HG03565 (cell line): ENCODE measurements at regions not wholly inside any gene's neighbourhood (a gene's known extent, or its start where the extent isn't known, plus 50 kb on each side); places are given as distances from the start of the nearest gene placed in this dataset.

Experiments used
- ATAC-seq: cut with Tn5 transposase; IDR thresholded peaks from one replicate; pipeline ENCODE4 v1.9.1; 2021; ENCODE audit warnings: mild to moderate bottlenecking, moderate library complexity; ENCODE audit not compliant: unreplicated experiment

DNA sequence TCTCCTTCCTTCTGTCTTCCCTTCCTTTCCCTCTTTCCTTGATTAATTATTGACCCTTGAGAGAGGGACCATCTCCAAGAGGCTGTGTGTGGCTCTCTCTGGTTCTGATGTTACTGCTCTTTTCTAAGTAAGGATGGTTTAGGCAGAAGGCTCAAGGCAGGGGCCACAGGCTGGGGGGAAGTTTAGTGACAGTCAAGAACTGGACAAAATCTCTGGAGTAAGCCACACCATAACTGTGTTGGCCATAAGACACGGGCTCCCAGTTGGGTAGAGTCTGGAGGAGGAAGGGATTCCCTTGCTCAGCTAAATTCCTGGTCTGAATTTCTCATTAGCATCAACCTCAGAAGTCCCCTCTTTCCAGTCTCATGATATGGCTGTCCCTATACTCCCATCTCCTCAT lies 74.7 kb downstream of the BUD13 start:
- no peak for ATAC-seq

DNA sequence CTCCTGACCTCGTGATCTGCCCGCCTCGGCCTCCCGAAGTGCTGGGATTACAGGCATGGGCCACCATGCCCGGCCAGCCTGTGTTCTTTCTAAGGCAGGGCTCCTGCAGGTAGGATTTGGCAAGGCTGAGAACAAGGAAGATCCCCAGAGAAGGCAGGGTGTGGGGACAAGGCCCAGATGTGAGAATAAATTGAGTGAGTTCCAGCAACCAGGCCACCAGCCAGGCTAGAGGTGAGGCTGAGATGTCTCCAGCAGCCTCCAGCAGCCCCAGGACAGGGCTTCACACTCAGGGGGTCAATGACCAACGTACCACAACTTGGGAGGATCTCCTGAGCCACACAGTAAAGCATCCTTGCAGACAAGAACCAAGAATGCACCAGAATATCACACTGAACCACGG lies 75.1 kb downstream of the BUD13 start:
- ATAC-seq, result no peak

DNA sequence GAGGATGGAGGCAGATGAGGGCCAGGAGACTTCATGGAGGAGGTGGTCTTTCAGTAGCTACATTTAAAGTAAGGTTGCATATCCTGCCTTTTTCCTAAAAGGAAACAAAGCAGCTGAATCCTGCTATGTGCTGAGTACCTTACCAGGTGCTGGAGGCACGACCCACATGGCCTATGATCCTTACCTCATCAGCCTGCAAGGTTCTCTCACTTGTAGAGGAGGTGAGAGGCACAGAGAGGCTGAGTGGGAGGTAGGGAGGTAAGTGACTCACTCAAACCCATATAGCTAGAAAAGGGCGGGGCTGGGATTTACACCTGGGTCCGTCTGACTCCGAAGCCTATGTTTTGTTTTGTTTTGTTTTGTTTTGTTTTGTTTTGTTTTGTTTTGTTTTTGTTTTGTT lies 75.8 kb downstream of the BUD13 start:
- ATAC-seq, result no peak

DNA sequence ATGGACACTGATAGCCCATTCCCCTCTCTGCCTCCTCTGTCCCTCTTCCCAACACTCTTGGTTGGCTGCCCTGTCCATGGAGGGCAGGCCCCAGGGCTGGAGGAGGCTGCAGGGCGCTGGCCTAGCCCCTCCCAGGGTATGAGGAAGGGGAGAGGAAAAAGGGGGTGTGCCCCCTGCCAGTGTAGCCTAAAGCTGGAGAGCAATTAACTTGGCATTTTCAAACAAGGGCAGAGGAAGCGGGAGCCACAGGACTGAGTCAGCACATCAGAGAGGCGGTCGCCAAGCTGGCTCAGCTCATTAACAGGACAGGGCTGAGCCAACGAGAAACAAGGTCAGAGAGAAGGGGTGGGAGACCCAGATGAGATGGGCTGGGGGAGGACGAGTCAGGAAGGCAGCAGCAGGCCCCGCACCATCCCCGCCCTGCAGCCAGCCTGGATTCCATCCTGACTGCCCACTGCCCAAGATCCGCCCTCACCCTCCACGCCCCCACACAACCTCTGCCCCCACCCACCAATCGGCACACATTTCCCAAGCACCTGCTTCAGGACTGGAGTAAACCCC lies 76.3 kb downstream of the BUD13 start:
- ATAC-seq, result no peak

DNA sequence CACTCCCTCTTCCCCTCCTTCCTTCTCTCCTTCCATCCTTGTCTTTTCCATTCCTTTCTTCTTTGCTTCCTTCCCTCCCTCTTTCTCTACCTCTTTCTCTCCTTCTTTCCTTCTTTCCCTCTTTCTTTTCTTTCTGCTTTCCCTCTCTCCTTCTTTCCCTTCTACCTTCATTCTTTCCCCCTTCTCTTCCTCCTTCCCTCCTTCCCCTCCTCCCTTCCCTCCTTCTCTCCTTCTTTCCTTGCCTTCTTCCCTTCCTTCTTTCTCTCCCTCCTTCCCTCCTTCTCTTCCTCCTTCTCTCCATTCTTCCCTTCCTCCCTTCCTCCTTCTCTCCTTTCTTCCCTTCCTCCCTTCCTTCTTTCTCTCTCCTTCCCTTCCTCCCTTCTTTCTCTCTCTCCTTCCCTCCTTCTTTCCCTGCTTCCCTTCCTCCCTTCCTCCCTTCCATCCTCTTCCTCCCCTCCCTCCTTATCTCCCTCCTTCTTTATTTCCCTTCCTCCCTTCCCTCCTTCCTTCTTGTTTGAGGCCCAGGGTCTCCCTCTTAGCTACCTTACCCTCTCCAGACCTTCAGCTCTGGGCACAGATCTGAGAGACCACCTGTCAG lies 77.0 kb downstream of the BUD13 start:
- ATAC-seq, result no peak

DNA sequence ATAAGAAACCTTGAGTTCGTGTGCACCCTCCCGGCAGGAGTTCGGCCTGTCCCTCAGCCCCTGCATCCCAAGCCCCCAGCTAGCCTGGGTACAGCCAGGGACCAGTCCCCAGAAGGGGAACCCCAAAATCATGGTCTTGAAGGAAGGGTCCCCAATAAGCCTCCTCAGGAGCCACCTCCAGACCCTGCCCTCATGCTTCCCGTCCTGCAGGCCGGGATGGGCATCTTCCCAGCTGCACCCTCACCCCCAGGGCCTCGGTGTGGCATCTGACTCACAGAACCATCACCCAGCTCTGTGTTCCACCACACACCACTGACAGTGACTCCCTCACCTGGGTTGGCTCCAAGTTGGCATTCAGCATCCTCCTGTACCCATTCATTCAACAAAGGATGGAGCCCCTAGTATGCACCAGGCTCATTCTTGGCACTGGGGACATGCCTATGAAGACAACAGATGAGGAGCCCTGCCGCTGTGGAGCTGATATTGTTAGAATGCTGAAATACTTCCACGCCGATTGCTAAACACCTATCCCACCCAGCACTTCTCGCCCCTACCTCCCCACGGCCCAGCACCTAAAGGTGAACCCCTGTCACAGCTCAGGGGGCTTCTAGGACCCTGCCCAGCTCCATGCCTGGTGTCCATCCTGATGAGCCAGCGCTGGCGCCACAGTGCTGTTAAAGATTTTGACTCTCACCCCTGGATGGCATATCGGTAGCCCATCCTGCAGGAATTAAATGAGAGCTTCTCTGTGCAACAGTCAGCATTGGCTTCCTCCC lies 77.8 kb downstream of the BUD13 start:
- no peak for ATAC-seq

DNA sequence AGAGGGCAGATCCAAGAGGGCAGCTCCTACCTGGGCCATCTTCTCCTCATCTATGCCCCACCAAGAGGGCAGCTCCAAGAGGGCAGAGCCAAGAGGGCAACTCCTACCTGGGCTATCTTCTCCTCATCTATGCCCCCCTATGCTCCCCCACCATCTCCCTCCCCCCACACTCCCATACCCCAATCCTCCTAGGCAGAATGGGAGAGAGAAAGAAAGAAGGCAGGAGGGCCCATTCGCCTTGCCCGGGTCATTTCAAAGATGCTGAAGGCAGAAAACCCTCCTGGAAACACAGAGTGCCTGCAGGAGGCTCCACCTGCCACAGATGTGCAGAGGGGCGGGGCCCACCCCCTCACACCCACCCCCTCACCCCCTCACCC lies 78.5 kb downstream of the BUD13 start:
- no peak for ATAC-seq

DNA sequence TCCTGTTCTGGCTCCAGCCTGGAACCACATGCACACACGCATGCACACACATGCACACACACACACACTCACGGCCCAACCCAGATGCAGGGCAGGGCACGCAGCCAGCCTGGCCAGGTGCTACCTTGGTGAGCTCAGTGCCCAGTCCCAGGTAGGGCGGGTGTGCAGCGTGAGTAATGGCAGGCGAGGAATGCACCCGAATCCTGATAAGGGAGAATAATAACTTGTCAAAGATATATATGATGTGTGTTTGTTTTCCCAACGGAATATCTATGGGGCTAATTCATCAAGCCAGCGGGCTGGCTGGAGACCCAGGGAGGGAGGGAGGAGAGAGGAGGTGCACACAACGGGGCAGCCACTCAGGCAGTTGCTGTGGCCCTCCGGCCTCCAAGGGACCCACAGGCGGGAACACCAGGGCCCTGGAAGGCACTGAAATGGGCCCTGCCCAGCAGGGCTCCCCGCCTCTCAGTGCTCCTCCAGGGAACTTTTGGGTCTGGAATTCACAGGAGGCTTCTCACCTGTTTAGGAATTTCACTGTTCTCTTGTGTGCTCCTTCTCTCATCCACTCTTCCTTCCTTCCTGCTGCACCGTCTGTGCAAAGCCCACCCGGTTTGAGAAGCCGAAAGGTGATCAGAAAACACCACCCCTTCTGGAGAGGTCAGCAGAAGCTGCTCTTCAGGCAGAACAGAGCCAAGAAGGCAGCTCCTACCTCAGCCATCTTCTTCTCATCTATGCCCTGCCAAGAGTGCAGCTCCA lies 79.0 kb downstream of the BUD13 start:
- ATAC-seq, result no peak

DNA sequence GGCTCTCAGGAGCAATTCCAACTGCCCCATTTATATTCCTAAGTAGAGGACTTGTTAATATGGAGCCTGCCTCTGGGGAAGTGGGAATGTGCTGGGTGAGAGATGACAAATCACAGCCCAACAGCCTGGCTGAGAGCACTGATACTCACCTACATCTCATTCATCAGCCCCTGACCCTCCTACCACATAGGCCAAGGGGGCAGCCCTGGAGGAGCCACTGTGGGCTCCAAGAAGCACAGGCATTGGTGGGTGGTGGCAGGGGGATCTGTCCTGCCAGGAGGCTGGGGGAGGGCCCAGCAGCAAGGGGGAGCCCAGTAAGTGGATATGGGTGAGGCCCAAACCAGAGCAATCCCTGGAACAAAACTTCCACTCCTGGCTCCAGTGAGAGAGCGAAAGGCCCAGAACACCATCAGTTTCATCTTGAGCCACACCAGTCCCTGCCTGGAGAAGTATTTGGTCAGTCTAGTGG lies 79.7 kb downstream of the BUD13 start:
- ATAC-seq, result no peak

DNA sequence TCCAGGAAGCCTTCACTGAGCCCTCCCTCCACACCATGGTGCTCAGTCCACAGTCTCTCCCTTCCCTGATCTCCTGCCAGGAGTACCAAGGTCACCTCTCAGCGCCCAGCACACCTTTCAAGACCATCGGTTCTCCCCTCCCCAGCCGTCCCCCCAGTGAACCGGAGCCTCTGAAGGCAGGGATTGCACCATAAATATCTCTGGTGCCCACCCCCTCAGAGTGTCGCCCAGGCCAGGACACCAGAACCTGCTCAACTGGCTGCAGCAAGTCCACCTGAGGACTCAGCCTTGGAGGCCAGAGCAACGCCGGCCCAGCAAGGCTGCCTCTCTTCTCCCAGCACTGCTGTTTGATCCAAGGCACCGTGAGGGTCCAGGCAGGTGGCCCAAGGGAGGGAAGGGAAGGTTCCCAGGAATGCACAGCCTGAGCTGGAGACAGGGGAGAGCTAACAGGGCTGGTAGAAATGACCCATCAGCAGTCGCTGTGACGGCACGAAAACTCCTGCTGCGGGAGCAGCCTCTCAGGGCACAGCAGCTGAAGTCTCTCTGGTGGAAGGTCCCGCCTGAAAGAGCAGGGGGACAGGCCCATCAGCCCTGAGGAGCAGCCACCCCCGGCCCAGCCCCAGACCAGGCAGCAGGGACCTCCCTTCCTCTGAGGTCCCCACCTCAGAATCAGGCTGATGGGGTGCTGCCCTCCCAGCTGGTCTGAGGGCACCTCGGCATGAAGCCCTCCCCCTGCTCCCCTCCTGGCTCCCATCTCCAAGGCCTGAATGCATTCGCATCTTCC lies 80.3 kb downstream of the BUD13 start:
- no peak for ATAC-seq

DNA sequence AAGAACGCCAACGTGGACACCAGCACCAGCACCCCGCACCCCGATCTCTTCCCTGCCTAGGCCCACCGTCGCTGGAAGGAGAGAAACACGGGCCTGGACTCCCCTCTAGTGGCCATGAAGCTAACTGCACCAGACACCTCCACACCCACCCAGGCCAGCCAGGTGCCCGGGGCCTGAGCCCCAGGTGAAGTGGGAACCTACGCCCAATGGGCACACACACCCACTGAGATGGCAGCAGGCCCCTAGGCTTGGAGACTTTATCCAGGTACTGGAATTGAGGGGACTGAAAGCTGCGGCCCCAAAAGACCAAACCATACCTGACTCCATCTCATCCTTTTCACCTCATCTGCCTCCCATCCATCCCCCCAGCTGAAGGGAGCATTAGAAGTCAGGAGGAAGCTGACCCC lies 81.0 kb downstream of the BUD13 start:
- no peak for ATAC-seq

DNA sequence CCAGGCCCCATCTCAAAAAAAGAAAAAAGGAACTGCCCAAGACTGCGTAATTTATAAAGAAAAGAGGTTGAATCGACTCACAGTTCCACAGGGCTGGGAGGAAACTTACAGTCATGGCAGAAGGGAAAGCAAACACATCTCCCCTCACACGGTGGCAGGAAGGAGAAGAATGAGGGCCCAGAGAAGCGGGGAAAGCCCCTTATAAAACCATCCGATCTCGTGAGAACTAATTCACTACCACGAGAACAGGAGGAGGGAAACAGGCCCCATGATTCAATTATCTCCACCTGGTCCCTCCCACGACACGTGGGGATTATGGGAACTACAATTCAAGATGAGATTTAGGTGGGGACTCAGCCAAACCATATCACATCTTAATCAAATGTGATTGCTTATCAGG lies 82.2 kb downstream of the BUD13 start:
- ATAC-seq, result no peak

DNA sequence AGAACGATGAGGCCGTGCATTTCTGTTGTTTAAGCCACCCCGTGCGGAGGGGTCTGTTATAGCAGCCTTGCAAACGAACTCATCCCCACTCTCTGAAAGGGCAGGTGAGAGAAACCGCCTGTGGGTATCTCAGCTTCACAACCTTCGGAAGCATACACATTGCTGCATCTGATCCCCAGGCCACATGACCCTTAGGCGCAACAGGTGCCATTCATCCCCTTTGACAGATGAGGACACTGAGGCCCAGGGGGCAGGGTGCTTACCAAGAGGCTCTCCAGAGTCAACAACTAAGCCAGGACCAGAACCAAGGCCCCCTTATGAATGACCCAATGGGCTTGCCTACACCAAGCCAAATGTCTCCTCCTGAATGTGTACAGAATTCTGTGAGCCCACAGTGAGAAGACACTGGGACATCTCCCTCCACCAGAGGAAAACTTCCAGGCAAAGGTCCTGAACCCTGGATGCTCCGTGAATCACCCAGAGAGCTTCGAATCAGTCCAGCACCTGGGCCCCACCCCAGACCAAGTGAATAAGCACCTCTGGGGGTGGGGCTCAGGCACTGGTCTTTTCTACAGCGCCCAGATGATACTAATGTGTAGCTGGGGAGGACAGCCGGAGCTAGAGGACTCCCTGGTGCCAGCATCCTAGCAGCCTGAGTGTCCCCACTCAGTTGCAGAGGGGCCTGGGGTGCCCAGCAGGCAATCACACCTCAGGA lies 83.2 kb downstream of the BUD13 start:
- no peak for ATAC-seq

DNA sequence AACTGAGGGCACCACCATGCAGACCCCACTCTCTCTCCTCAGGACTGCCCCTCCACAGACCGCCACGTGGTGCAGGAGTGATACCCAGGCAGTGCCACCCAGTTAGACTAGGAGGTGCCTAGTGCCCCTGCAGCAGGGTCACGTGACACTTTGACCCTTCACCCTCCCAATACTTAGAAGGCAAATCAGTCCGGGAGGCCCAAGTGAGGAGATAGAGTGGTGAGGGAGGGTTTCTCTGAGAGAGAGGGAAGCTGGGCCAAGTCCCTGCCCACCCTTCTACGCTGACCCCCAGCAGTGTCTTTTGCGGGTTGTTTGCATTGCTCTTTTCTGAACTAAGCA lies 84.6 kb downstream of the BUD13 start:
- no peak for ATAC-seq

DNA sequence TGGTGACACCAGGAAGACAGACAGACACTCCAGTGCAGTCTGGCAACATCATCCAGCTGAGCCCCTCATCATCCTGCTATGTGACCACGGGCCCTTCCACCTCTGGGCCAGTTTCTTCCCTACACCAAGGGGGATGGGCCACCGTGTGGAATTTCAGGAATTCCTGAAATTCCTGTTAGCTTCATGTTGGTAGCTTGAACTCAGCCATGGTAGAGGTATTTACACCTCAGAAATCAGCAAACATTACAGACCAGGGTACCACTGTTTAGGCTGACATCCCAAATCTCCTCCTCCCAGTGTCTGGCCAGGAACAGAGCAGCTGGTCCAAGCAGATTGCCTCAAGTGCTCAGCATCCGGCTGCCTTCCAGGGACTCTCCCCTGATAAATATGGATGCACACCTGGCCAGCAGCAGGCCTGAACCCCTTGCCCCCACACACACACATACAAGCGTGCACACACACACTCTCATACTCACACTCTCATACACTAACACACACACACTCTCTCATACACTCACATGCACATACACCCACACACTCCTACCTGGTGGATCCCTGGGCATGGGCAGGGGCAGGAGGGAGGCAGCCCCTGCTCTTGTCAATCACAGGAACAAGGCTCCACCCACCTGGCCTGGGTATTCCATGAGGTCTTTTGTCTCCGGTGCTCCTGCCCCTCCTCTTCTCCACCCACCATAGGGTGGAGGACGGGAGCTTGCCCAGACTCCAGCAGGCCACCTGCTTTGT lies 85.2 kb downstream of the BUD13 start:
- ATAC-seq, result no peak

DNA sequence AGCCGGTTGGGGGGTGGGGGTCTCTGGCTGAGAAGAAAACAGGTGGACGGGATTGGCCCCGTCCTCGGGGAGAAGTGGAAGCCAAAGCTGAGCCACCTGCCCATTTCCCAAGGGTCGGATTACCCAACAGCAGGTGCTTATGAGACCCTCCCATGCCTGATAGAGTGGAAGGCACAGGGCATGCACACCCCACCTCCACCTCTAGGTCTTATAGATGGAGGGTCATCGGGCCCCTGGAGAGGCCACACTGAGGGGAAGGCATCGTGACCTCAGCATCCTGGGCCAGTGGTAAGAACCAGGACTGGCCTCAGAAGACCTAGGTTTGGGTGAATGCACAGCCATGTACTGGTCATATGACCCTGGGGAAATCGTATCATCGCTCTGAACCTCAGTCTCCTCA lies 85.9 kb downstream of the BUD13 start:
- no peak for ATAC-seq

DNA sequence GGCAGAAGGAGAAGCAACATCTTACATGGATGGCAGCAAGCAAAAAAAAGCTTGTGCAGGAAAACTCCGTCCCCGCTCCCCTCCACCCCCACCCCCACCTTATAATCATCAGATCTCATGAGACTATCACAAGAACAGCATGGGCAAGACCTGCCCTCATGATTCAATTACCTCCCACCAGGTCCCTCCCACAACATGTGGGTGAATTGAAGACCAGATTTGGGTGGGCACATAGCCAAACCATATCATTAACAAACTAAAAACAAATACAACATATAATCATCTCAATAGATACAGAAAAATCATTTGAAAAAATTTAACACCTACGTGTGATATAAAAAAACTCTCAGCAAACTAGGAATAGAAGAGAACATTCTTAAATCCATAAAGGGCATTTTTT lies 88.8 kb downstream of the BUD13 start:
- no peak for ATAC-seq

DNA sequence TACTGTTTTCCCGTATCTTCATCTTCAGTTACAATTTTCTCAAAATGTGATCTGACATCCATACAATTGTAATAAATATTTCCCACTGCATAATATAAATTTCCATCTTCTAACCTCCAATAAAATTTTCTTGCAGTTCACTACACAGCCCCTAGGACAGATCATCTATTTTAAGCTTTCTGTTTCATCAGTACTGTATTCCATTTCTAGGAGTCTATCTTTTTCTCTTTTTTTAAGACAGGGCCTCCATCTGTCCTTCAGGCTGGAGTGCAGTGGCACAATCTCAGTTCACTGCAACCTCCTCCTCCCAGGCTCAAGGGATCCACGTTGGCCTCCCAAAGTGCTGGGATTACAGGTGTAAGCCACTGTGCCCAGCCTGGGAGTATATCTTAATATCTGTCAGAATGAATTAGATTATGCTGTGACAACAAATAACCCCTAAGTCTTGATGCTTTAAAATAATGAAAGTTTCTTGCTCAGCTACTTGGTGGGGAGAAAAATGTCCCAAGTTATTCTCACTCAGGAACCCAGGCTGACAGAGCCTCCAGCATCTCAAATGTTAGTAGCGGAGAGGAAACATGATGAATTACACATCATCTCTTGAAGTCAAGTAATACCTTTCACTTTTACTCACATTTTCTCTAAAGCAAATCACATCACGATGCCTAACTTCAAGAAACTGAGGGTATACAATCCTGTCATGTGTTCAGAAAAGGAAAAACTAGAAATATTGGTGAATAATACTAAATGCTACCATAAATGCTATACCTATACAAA lies 92.2 kb downstream of the BUD13 start:
- no peak for ATAC-seq

DNA sequence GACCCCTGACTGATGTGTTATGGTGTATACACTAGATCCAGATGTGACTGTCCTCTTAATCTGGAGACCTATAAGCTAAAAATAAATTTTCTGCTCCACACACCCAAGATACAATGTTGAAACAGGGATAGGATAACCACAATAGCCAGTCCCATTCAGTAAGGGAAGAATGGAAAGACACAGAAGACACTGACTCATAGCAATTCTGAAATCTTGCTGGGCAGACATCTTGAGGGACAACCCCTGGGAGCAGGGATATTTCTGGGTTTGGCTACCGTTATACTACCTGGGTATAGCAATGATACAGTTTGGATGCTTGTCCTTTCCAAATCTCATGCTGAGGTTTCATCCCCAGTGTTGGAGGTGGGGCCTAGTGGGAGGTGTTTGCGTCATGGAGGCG lies 93.9 kb downstream of the BUD13 start:
- no peak for ATAC-seq
